Muscle layer of colon (tissue), 2 donors: ENCODE measurements at regions not wholly inside any gene's neighbourhood (a gene's known extent, or its start where the extent isn't known, plus 50 kb on each side); places are given as distances from the start of the nearest gene placed in this dataset.

Experiments
- H3K27ac ChIP-seq: one replicate; pipeline ENCODE4 v1.7.0; 2013; ENCODE audit warnings: low read depth, mild to moderate bottlenecking, low read length, moderate library complexity
- H3K27me3 ChIP-seq, 2 donors: one replicate each; pipeline ENCODE4 v1.7.0; 2013; ENCODE audit warnings: low read length in 2 of 2, mild to moderate bottlenecking in 2 of 2; ENCODE audit not compliant: insufficient read depth in 2 of 2, control insufficient read depth in 1 of 2
- H3K36me3 ChIP-seq: one replicate; pipeline ENCODE4 v1.7.0; 2013; ENCODE audit warnings: mild to moderate bottlenecking, low read length; ENCODE audit not compliant: insufficient read depth
- H3K4me1 ChIP-seq: one replicate; pipeline ENCODE4 v1.7.0; 2013; ENCODE audit warnings: mild to moderate bottlenecking, low read length; ENCODE audit not compliant: insufficient read depth
- H3K4me3 ChIP-seq, 2 donors: one replicate each; pipeline ENCODE4 v1.7.0; 2013; ENCODE audit warnings: low read length in 2 of 2, low read depth in 1 of 2, mild to moderate bottlenecking in 1 of 2, moderate library complexity in 1 of 2
- H3K9ac ChIP-seq: one replicate; pipeline ENCODE4 v1.7.0; 2013; ENCODE audit warnings: low read length
- H3K9me3 ChIP-seq: one replicate; pipeline ENCODE4 v1.7.0; 2013; ENCODE audit warnings: mild to moderate bottlenecking, low read length
- donor health status: abdominal sarcoma.
- donor health status: Adenocarcinoma of cecum.

DNA sequence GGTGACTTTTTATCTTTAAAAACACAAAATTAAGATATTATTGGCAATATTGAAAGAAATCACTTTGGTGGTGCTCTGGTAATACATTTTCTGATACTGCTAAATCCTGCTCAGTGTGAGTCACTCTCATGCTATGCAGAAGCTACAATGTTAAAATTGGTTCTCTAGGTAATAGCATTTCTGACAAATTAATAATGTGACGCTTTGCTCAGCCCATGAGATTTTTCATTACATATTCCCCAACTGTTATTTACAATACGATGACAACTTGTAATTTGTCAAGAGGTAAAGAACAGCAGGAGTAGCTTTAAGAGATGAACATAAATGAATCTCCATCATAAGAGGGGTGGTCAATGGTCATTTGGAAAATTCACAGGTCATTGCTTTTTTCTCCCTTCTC, 573.6 kb downstream of the TMEM182 start:
- no peaks in the 10 kb centered on the region for H3K9me3 ChIP-seq
- no peak overlapping the region for H3K27ac ChIP-seq
- no peak overlapping the region for H3K4me3 ChIP-seq
- H3K27me3 ChIP-seq, result no peaks in the 10 kb centered on the region
- no peaks in the 10 kb centered on the region for H3K4me1 ChIP-seq
- no peak overlapping the region for H3K9ac ChIP-seq
- no peaks in the 10 kb centered on the region for H3K36me3 ChIP-seq

DNA sequence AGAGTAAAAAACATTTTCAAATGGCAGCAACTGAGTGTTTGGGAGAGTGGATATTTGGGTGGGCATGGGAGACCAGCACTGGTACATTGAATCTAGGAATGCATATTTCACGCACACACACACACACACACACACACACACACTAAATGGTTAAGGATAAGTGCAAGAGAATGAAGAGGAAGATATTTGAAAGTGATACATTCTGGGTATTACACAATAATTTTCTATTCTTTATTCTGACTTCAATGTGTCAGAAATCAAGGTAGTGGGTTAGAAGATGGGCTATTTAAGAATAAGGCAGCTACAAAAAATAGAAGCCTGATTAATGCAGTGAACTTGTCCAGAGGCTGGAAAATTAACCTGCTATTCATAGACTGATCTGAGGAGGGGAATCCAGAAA, 577.0 kb downstream of the TMEM182 start:
- Histone ChIP-seq H3K27me3 (no peaks in the 10 kb centered on the region), H3K9me3 (no peaks in the 10 kb centered on the region), H3K9ac (no peak overlapping the region), H3K4me1 (no peaks in the 10 kb centered on the region), H3K4me3 (no peak overlapping the region), H3K27ac (no peak overlapping the region), H3K36me3 (no peaks in the 10 kb centered on the region)

DNA sequence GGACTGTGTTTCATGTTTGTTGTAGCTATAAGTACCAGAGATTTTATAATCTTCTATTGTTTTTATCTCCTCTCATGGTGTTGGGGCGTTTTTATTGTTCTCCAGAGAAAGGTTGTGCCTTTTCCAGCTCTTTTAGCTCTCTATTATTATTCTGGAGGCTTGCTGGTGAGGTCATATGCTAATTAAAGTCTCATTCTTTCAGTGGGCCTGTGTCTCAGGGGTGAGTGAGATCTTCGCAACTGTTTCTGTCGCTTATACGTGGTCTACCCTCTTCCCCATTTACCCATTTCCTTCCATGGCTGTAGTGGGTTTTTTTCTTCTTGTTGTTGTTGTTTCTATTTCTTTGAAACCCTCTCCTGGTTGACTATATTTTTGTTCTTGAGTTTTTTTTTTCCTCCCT, 584.9 kb downstream of the TMEM182 start:
- Histone ChIP-seq H3K36me3 (no peaks in the 10 kb centered on the region), H3K4me3 (no peak overlapping the region), H3K27ac (no peak overlapping the region)

GRCh38 chr2:103353774-103354173, 591.9 kb downstream of the TMEM182 start:
- Histone ChIP-seq H3K4me1 (no peaks in the 10 kb centered on the region), H3K27ac (no peak overlapping the region), H3K36me3 (no peaks in the 10 kb centered on the region)

More for the DNA sequence above, 584.9 kb downstream of the TMEM182 start:
- no peak overlapping the region for H3K9ac ChIP-seq
- H3K4me1 ChIP-seq, result no peaks in the 10 kb centered on the region
- no peaks in the 10 kb centered on the region for H3K27me3 ChIP-seq
- H3K9me3 ChIP-seq, result no peaks in the 10 kb centered on the region

DNA sequence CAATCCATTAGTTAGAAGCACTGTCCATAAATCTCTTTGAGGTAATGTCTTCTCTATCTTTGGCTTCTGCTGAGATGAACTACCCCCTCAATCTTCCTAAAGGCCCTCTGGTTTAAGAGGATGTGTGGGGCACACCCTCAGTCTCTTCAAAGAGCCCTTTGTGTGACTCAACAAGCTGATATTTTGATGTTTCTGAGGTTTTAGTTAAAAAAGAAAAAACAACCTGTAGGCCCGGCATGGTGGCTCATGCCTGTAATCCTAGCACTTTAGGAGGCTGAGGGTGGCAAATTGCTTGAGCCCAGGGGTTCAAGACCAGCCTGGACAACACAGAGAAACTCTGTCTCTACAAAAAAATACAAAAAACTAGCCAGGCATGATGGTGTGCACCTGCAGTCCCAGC, 593.5 kb downstream of the TMEM182 start:
- Histone ChIP-seq H3K27ac (no peak overlapping the region), H3K4me3 (no peak overlapping the region), H3K9me3 (no peaks in the 10 kb centered on the region), H3K36me3 (no peaks in the 10 kb centered on the region), H3K4me1 (no peaks in the 10 kb centered on the region), H3K9ac (no peak overlapping the region), H3K27me3 (no peaks in the 10 kb centered on the region)

More at GRCh38 chr2:103353774-103354173, 591.9 kb downstream of the TMEM182 start:
- Histone ChIP-seq H3K9ac (no peak overlapping the region), H3K4me3 (no peak overlapping the region), H3K27me3 (no peaks in the 10 kb centered on the region), H3K9me3 (no peaks in the 10 kb centered on the region)

DNA sequence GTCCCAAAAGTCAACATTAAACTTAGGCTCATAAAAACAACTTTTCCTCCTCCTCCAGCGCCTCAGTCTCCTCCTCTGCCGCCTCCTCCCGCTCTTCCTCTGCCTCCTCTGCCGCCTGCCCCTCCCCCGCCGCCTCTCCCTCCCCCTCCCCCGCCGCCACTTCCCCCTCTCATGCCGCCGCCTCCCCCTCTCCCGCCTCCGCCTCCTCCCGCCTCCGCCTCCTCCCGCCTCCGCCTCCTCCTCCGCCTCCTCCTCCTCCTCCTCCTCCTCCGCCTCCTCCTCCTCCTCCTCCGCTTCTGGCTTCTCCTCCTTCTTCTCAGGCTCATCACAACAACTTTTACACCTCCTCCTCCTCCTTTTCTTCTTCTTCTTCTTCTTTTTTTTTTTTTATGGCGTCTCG, 599.9 kb downstream of the TMEM182 start:
- no peaks in the 10 kb centered on the region for H3K4me1 ChIP-seq
- no peaks in the 10 kb centered on the region for H3K9me3 ChIP-seq
- H3K27ac ChIP-seq, result no peak overlapping the region
- no peak overlapping the region for H3K4me3 ChIP-seq
- H3K36me3 ChIP-seq, result no peaks in the 10 kb centered on the region
- no peaks in the 10 kb centered on the region for H3K27me3 ChIP-seq
- no peak overlapping the region for H3K9ac ChIP-seq

DNA sequence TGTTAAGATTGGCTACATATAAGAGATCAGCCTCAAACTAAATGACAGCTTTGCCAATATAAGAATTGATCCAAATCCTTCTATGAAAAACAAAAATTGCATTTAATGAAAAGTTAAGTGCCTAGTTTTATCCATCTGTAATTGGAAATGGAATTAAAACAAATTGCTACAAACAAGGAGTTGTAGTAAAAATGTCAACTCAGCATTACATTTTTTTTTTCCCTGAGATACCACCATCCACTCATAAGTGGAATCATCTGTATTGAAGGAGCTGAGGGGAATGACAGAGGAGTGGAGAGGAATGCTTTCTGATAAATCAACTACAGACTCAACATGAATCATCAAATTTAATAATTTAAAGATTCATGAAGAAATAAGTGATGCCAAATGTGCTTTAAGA, 601.8 kb downstream of the TMEM182 start:
- Histone ChIP-seq H3K36me3 (no peaks in the 10 kb centered on the region), H3K4me1 (no peaks in the 10 kb centered on the region), H3K9me3 (no peaks in the 10 kb centered on the region), H3K27ac (no peak overlapping the region), H3K27me3 (no peaks in the 10 kb centered on the region), H3K9ac (no peak overlapping the region), H3K4me3 (no peak overlapping the region)

- no peak overlapping the region for H3K27ac ChIP-seq
- H3K27me3 ChIP-seq, result no peaks in the 10 kb centered on the region
- H3K9me3 ChIP-seq, result no peaks in the 10 kb centered on the region
- no peaks in the 10 kb centered on the region for H3K36me3 ChIP-seq
- H3K4me3 ChIP-seq, result no peak overlapping the region
- H3K4me1 ChIP-seq, result no peaks in the 10 kb centered on the region
- H3K9ac ChIP-seq, result no peak overlapping the region
These were observed 602.3 kb downstream of the TMEM182 start for GRCh38 chr2:103364177-103364576.

DNA sequence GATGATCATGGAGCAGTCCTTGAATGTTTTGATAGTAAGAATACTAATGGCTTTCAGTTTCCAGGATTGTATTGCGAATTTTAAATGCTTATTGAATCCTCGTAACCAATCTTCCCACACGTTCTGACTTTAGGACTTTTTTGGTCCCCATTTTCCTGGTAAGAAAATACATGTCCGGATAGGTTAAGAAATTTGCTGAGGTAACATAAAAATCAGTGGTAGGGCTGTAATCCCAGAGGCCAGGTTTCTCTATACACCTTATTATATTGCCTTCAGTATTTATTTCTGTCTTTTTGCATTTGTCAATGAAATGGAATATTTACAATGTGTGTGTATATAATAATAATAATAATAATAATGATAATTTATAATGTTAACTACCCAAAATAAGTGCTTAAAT, 603.2 kb downstream of the TMEM182 start:
- Histone ChIP-seq H3K9ac (no peak overlapping the region), H3K36me3 (no peaks in the 10 kb centered on the region), H3K27ac (no peak overlapping the region), H3K27me3 (no peaks in the 10 kb centered on the region), H3K9me3 (no peaks in the 10 kb centered on the region), H3K4me1 (no peaks in the 10 kb centered on the region), H3K4me3 (no peak overlapping the region)

DNA sequence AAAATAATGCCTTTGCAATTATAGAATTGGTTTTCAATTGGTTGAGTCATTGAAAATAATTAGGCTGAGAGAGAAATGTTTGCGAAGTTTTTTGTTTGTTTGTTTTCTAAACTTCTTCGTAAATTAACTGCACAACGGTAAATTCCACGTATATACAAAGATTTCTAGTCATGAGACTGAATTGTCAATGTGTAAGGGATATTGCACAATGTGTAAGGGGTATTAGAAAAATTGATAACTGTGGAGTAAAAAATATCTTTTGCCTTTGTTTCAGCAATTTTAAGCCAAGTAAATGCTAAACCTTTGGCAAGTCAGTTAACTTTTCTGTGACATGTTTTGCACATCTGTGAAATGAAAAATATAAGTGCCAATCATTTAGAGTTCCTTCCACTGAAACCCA, 606.0 kb downstream of the TMEM182 start:
- Histone ChIP-seq H3K4me3 (no peak overlapping the region), H3K27me3 (no peaks in the 10 kb centered on the region), H3K27ac (no peak overlapping the region), H3K36me3 (no peaks in the 10 kb centered on the region), H3K9ac (no peak overlapping the region), H3K4me1 (no peaks in the 10 kb centered on the region), H3K9me3 (no peaks in the 10 kb centered on the region)

DNA sequence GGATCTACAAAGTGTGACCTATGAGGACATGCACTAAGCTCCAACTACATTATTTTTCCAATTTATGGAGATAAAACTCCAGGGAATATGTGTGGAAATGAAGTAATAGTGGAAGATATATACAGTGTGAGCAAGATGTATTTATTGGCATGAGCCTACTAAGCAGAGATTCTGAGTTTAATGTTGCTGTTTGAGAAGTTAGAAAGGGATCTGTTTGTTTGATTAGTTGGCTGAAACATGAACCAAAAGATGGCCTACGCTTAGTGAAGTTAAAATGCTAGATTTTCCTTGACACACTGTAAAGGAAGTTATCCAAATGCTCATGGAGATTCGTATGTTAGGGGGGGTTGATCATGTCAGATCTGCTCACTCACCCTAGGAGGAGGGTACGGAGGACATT, 621.7 kb downstream of the TMEM182 start:
- Histone ChIP-seq H3K27ac (no peak overlapping the region), H3K9me3 (no peaks in the 10 kb centered on the region), H3K27me3 (no peaks in the 10 kb centered on the region), H3K4me1 (no peaks in the 10 kb centered on the region), H3K36me3 (no peaks in the 10 kb centered on the region), H3K4me3 (no peak overlapping the region), H3K9ac (no peak overlapping the region)

- no peaks in the 10 kb centered on the region for H3K36me3 ChIP-seq
- no peak overlapping the region for H3K27ac ChIP-seq
- no peak overlapping the region for H3K9ac ChIP-seq
- no peaks in the 10 kb centered on the region for H3K9me3 ChIP-seq
- no peaks in the 10 kb centered on the region for H3K27me3 ChIP-seq
- H3K4me3 ChIP-seq, result no peak overlapping the region
- no peaks in the 10 kb centered on the region for H3K4me1 ChIP-seq
These were observed 625.0 kb downstream of the TMEM182 start for GRCh38 chr2:103386872-103387271.
